Activated CD4-positive, alpha-beta T cell treated with anti-CD3 and anti-CD28 coated beads, Interleukin-2, amount 50 U/mL, for 48 hours (primary cell): ENCODE measurements at regions not wholly inside any gene's neighbourhood (a gene's known extent, or its start where the extent isn't known, plus 50 kb on each side); places are given as distances from the start of the nearest gene placed in this dataset.
"Not testable (repeated sequence)": the region's sequence is repeated elsewhere in the genome, so short reads cannot be mapped to it uniquely, and the experiment has no call there.

Source experiments
- DNase-seq, 2 experiments: peaks; one replicate each; pipeline ENCODE4 v3.0.0-alpha.2; 2020

DNA sequence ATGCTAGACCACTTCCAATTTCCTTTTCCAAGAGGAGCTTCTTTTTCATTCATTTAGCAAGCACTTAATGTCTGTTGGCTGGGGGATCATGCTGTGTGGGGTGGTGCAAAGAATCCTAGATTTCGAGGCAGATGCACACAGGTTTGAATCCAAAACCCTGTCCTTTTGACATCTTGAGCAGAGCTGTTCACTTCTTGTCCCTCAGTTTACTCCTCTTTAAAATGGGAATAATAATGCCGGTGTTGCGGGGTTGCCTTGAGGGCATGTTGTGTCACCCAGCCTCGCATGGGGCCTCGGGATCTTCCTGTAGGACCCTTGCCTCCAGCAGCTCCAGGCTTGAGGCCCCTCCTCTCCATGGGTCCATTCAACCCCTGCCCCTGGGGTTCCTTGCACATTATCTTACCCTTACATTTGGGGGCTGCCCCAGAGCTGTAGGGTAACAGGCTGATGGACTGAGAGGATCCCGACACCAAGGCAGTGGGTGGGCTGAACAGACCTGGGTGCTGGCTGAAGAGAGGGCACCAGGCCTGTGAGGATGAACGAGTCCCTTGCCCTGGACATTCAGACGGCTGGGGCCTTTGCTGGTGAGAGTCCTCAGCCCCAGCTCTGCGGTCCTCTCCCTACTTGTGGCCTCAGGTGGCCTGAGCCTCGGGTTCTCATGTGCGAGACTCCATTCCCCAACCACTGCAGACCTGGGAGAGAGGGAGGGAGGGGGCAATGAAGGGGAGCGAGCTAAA lies 145.8 kb downstream of the BARX1 start:
- DNase-seq: no peak

- DNase-seq: no peak
Observed at GRCh38 chr9:93808115-93809029, 146.8 kb downstream of the BARX1 start.

GRCh38 chr9:93807166-93808074 lies 147.7 kb downstream of the BARX1 start:
- DNase-seq: no peak

DNA sequence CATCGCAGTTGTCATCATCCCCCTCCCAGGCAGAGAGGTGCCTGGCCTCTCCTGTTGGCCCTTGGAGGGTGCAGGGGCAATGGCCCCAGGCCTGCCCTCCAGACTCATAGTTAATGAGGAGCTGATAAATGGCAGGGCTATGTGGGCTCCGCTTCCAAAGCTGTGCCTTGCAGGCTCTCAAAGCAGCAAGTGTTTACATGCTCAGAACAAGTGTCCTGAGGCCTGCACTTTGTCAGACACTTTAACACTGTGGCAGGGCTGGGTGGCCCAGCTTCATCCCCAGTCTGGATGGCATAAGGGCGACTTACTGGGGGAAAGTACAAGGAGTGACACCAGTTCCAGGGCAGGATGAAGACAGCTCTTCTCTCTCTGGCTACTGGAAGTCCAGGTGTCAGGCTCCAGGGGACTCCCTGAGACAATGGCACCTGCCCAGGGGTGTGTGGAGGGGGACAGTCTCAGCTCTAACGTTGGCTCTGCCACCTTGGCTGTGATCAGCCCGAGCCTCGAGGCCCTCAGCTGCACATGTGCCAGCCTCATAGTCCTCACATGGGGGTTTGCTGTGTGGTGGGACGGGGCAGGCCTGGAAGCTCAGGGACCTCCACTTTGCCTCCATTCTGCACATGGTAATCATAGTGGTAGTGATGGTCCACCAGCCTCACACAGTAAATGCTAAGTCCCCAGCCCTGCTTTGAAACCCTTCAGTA lies 153.4 kb downstream of the BARX1 start:
- no peak for DNase-seq

GRCh38 chr9:93801120-93801519 lies 154.0 kb downstream of the BARX1 start:
- DNase-seq: no peak

- no peak for DNase-seq
Observed at GRCh38 chr9:93792358-93792757, 162.8 kb downstream of the BARX1 start.

DNA sequence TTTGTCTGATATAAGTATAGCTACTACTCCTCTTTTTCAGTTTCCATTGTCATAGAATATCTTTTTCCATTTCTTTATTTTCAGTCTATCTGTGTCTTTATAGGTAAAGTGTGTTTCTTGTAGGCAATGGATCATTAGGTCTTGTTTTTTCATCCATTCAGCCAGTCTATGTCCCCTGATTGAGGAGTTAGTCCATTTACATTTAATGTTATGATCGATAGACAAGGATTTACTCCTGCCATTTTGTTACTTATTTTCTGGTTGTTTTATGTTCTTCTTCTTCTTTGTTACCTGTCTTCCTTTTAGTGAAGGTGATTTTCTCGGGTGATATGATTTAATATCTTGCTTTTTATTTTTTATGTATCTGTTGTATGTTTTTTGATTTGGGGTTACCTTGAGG lies 169.0 kb downstream of the BARX1 start:
- no peak for DNase-seq

- DNase-seq: no peak
Observed at GRCh38 chr9:93776873-93777272, 178.3 kb downstream of the BARX1 start.

DNA sequence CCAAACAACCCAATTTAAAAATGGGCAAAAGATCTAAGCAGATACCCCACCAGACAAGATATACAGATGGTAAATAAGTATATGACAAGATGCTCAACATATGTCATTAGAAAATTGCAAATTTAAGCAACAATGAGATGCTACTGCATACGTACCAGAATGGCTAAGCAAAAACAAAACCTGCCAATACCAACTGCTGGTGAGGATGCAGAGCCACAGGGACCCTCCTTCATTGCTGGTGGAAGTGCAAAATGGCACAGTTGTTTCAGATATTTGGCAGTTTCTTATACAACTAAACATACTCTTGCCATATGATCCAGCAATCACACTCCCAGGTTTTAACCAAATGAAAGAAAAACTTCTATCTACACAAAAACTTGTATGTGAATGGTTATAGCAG lies 178.9 kb downstream of the BARX1 start:
- no peak for DNase-seq

DNA sequence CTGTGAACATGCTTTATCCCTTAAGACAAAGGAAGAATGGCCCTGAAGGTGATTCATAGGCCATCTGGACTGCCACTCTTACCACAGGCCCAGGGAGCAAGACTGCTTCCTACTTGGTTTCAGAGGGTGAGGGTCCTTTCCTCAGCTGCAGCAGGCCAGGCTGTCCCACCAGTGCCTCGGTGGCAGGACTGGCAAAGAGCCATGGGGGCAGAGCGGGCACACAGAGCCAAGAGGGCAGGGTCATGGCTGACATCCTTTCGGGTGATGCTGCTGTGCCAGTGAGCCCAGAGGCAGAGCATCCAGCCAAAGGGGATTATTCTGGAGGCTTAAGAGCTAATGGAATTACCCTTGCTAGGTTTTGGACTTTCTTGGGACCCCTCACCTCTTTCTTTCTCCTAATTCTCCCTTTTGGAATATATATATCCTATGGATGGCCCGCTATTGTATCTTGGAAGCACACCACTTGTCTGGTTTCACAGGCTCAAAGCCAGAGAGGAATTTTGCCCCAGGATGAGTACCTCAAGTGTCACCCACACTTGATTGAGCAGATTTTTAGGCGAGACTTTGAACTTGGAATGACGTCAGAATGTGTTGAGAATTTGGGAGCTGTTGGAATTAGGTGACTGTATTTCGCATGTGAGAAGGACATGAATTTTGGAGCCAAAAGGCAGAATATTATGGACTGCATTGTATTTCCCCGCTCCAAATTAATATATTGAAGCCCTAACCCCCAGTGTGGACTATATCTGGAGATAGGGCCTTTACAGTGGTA lies 180.6 kb downstream of the BARX1 start:
- DNase-seq: no peak

- DNase-seq: no peak
Observed at GRCh38 chr9:93771276-93771675, 183.9 kb downstream of the BARX1 start.

DNA sequence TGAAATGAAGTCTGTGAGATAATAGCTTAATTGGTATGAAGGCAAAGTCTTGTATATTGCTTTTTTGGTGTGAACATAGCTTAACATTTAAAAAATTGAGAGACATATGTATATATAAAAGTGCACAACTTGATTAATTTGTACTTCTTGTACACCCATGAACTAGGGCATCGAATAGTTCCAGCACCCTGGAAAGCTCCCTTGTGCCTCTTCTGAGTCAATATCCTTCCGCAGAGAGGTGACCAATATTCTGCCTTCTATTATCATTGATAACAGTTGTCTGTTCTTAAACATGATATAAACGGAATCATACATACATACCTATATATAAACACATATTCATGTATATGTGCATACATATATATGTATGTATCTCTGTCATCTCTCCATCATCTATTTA lies 185.4 kb downstream of the PHF2 start:
- DNase-seq: no peak

DNA sequence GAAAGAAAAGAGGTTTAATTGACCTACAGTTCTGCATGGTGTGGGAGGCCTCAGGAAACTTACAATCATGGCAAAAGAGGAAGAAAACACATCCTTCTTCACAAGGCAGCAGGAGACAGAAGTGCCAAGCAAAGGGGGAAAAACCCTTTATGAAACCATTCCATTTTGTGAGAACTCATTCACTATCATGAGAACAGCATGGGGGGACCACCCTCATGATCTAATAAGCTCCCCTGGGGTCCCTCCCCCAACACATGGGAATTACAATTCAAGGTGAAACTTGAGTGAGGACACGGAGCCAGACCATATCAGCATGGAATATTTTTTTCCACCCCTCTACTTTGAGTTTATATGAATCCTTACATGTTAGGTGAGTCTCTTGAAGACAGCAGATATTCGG lies 173.7 kb downstream of the PHF2 start:
- no peak for DNase-seq

DNA sequence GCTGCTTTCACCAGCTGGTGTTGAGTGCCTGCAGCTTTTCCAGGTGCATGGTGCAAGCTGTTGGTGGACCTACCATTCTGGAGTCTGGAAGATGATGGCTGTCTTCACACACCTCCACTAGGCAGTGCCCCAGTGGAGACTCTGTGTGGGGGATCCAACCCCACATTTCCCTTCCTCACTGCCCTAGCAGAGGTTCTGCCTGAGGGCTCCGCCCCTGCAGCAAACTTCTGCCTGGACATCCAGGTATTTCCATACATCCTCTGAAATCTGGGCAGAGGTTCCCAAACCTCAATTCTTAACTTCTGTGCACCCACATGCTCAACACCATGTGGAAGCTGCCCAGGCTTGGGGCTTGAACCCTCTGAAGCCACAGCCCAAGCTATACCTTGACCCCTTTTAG lies 172.4 kb downstream of the PHF2 start:
- DNase-seq: not testable (repeated sequence)

DNA sequence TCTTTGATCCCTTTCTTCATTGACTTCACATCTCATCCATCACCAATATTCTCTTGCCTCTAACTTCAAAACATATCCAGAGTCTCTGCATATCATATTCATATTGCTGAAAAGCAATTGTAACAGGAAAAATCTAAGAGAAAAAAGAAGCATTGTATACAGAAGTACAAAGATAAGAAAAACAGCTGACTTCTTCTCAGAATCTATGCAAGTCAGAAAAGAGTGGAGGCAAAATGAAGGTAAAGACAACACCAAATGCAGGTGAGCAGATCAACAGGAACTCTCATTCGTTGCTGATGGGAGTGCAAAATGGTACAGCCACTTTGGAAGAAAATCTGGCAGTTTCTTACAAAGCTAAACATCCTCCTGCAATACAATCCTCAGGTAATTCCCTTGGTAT lies 155.6 kb downstream of the PHF2 start:
- no peak for DNase-seq

- DNase-seq: no peak
Observed at GRCh38 chr9:93730648-93731047, 154.3 kb downstream of the PHF2 start.

- DNase-seq: no peak
Observed at GRCh38 chr9:93730217-93730616, 153.8 kb downstream of the PHF2 start.
